Adrenal gland (tissue), 9 donors: ENCODE measurements at regions not wholly inside any gene's neighbourhood (a gene's known extent, or its start where the extent isn't known, plus 50 kb on each side); places are given as distances from the start of the nearest gene placed in this dataset.

ENCODE experiments used
- DNase-seq, 7 donors: peaks; one replicate each; pipeline ENCODE4 v3.0.0-alpha.2; 2019 to 2020
- H3K27ac ChIP-seq, 5 donors: fragments of 200-600 bp; sonication (generic) in 4 of 5; 1 replicate in 3 of 5; 2 replicates in 2 of 5; pipeline versions ENCODE4 v1.5.1 to v1.8.0; 2016 to 2020; ENCODE audit warnings: mild to moderate bottlenecking in 1 of 5
- H3K27me3 ChIP-seq: fragments of 200-600 bp; 2 replicates; pipeline ENCODE4 v1.8.0; 2021
- H3K36me3 ChIP-seq, 2 donors: fragments of 200-600 bp; replicated peaks in 1 of 2; 1 replicate in 1 of 2; 2 replicates in 1 of 2; pipeline versions ENCODE4 v1.5.1 to v1.8.0; 2018 to 2022
- H3K4me1 ChIP-seq, 2 donors: fragments of 200-600 bp; replicated peaks in 1 of 2; 1 replicate in 1 of 2; 2 replicates in 1 of 2; pipeline versions ENCODE4 v1.5.1 to v1.8.0; 2018 to 2021
- H3K4me3 ChIP-seq, 4 donors: fragments of 200-600 bp; sonication (generic) in 3 of 4; one replicate each; pipeline ENCODE4 v1.5.1; 2016 to 2018
- H3K9me3 ChIP-seq, 3 donors: fragments of 200-600 bp; sonication (generic) in 1 of 3; replicated peaks in 1 of 3; 1 replicate in 2 of 3; 2 replicates in 1 of 3; pipeline versions ENCODE4 v1.5.1 to v1.8.0; 2016 to 2021
- POLR2A ChIP-seq, 2 donors: fragments of 450-650 bp; IDR thresholded peaks; one replicate each; pipeline ENCODE4 v1.6.1; 2017; ENCODE audit warnings: antibody characterized with exemption in 2 of 2, mild to moderate bottlenecking in 2 of 2, moderate library complexity in 1 of 2
- WGBS, 4 donors: extraction: QIAGEN DNeasy Blood & Tissue Kit in 2 of 4; methylation state at CpG; one replicate each; pipeline versions ENCODE4 v1.1.5 to v1.1.7; 2013 to 2017; 5-methylcytosine and 5-hydroxymethylcytosine counted together
- intact Hi-C, 2 donors: fragments of 100-400 bp; cut with DNase I; formaldehyde crosslinking; loops; one replicate each; pipeline versions ENCODE4 v1.14.1 to v1.15.0; 2022 to 2023
- TF ChIP-seq, protein P1 (sequence below), 6 experiments: fragments of 450-650 bp in 4 of 6; fragments of 200-600 bp in 2 of 6; sonication (generic) in 1 of 6; IDR thresholded peaks; 1 replicate in 5 of 6; 2 replicates in 1 of 6; pipeline versions ENCODE4 v1.5.1 to v1.8.0; 2016 to 2021; ENCODE audit warnings: antibody characterized with exemption in 6 of 6, mild to moderate bottlenecking in 2 of 6, moderate library complexity in 1 of 6
- donor health status: healthy with polysubstance abuse.
- donor health status: Bipolar disorder and iron deficiency.
- donor health status: DM: yes; HTN: yes; CAD: no.
- donor health status: DM: no; HTN: no; CAD: no.
- donor health status: DM: no; HTN: no; CAD: no.

GRCh38 chr3:70823622-70824021, 511.2 kb upstream of the MDFIC2 start:
- 70 to 75% (median 73%) methylated on average over 3 of the region's 3 CpGs for WGBS, 4 donors
- intact Hi-C loops = no loop called here

DNA sequence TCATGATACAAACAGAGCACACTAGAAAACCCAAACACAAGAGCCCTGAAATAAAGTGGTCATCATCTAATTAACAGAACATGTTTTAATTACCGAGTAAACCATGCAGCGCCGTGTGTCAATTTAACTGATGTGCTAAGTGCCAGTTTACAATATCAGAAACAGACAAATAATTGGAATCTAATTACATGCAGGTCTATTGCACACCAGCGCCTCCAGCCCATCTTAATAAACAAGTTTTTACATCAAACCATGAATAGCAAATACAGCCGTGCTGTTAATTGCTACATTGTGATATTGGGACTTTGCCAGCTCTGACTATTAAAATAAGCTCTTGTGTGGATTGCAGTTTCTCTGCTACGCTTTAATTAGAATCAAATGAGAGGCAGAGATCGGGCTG, 510.2 kb upstream of the MDFIC2 start:
- no peak for DNase-seq
- Histone ChIP-seq H3K4me1 (no peaks in the 10 kb centered on the region), H3K27me3 (no peaks in the 10 kb centered on the region), H3K27ac (no peak overlapping the region), H3K9me3 (no peaks in the 10 kb centered on the region), H3K36me3 (no peaks in the 10 kb centered on the region), H3K4me3 (no peak overlapping the region)
- intact Hi-C loops = no loop called here
- TF ChIP-seq POLR2A (IDR thresholded peaks at IDR 0.05) = no peak
- TF ChIP-seq, protein P1, sequence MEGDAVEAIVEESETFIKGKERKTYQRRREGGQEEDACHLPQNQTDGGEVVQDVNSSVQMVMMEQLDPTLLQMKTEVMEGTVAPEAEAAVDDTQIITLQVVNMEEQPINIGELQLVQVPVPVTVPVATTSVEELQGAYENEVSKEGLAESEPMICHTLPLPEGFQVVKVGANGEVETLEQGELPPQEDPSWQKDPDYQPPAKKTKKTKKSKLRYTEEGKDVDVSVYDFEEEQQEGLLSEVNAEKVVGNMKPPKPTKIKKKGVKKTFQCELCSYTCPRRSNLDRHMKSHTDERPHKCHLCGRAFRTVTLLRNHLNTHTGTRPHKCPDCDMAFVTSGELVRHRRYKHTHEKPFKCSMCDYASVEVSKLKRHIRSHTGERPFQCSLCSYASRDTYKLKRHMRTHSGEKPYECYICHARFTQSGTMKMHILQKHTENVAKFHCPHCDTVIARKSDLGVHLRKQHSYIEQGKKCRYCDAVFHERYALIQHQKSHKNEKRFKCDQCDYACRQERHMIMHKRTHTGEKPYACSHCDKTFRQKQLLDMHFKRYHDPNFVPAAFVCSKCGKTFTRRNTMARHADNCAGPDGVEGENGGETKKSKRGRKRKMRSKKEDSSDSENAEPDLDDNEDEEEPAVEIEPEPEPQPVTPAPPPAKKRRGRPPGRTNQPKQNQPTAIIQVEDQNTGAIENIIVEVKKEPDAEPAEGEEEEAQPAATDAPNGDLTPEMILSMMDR (IDR thresholded peaks at IDR 0.05) = no peak
- 82 to 90% (median 85%) methylated on average over 7 of the region's 7 CpGs for WGBS, 4 donors

More at GRCh38 chr3:70823622-70824021, 511.2 kb upstream of the MDFIC2 start:
- Histone ChIP-seq H3K9me3 (no peaks in the 10 kb centered on the region), H3K4me3 (no peak overlapping the region), H3K27me3 (no peaks in the 10 kb centered on the region), H3K27ac (no peak overlapping the region), H3K4me1 (no peaks in the 10 kb centered on the region), H3K36me3 (no peaks in the 10 kb centered on the region)
- TF ChIP-seq, protein P1 (IDR thresholded peaks at IDR 0.05) = no peak
- no peak for DNase-seq

DNA sequence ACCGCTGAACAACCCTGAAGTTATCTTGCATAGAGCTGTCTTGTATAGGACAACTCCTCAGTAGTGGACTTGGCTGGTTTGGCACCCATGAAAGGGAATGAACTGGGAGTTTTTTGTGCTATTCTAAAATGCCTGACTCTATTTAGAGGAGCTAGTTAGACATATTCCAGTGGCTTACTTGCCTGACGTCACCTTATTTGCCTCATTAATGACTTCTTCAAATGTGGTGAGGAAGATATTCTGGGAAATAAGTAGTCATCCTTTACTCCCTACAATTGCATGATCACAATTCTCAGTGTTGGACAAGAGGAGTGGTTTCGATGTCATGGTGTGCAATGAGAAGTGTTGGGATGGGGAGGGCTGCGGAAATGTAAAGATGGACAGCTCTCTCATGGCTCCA, 509.2 kb upstream of the MDFIC2 start:
- intact Hi-C loops = no loop called here
- Histone ChIP-seq H3K4me1 (no peaks in the 10 kb centered on the region), H3K9me3 (no peaks in the 10 kb centered on the region), H3K27ac (no peak overlapping the region), H3K4me3 (no peak overlapping the region), H3K36me3 (no peaks in the 10 kb centered on the region), H3K27me3 (no peaks in the 10 kb centered on the region)
- no peak for DNase-seq
- no peak for TF ChIP-seq POLR2A (IDR thresholded peaks at IDR 0.05)
- TF ChIP-seq, protein P1 (IDR thresholded peaks at IDR 0.05) = no peak
- 86 to 93% (median 89%) methylated on average over 4 of the region's 4 CpGs for WGBS, 4 donors

DNA sequence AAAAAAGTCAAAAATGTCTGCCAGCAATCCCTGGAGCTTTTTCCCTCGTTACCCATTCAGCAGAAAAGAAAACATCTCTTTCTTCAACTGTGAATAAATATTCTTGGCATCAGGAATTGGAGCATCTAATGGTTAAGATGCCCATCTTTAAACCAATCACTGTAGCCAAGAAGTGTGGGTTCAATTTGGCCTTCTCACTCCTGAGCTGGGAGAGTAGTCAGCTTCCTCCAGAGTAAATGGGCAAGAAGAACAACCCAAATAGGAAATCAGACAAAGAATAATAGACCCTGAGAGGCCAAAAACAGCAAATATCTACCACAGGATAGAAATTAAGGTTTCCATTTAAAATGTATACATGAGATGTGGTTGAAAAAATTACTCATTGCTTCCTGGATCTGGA, 508.0 kb upstream of the MDFIC2 start:
- Histone ChIP-seq H3K4me1 (no peaks in the 10 kb centered on the region), H3K9me3 (no peaks in the 10 kb centered on the region), H3K27me3 (no peaks in the 10 kb centered on the region), H3K36me3 (no peaks in the 10 kb centered on the region), H3K4me3 (no peak overlapping the region), H3K27ac (no peak overlapping the region)
- TF ChIP-seq, protein P1 (IDR thresholded peaks at IDR 0.05) = no peak
- no peak for TF ChIP-seq POLR2A (IDR thresholded peaks at IDR 0.05)
- 79 to 96% (median 84%) methylated on average over 1 of the region's 1 CpG for WGBS, 4 donors
- no peak for DNase-seq
- intact Hi-C loops = no loop called here
